Choroid plexus epithelial cell (primary cell): ENCODE measurements at regions not wholly inside any gene's neighbourhood (a gene's known extent, or its start where the extent isn't known, plus 50 kb on each side); places are given as distances from the start of the nearest gene placed in this dataset.

Experiments
- DNase-seq: peaks from one replicate; pipeline ENCODE4 v3.0.0-alpha.2; 2010; ENCODE audit warnings: low read depth
- H3K4me3 ChIP-seq: 2 replicates; pipeline ENCODE4 v1.5.1; 2011; ENCODE audit warnings: low read depth, mild to moderate bottlenecking, control low read depth, low read length, moderate library complexity
- CTCF ChIP-seq: conservative IDR thresholded peaks from 2 replicates; pipeline ENCODE4 v1.5.1; 2011; ENCODE audit warnings: low read depth, mild to moderate bottlenecking, control low read depth, inconsistent platforms, low read length, moderate library complexity

- no peak overlapping the region for H3K4me3 ChIP-seq
- DNase-seq: peak; percentile 13
- TF ChIP-seq CTCF: peak; percentile 41
These were observed 1322.5 kb downstream of the PCDH7 start for GRCh38 chr4:32042486-32043247.

- no peak for TF ChIP-seq CTCF
- no peak overlapping the region for H3K4me3 ChIP-seq
- no peak for DNase-seq
These were observed 1323.1 kb downstream of the PCDH7 start for GRCh38 chr4:32043248-32043633.

GRCh38 chr4:32061916-32062315, 1341.7 kb downstream of the PCDH7 start:
- no peak for TF ChIP-seq CTCF
- no peak overlapping the region for H3K4me3 ChIP-seq

DNA sequence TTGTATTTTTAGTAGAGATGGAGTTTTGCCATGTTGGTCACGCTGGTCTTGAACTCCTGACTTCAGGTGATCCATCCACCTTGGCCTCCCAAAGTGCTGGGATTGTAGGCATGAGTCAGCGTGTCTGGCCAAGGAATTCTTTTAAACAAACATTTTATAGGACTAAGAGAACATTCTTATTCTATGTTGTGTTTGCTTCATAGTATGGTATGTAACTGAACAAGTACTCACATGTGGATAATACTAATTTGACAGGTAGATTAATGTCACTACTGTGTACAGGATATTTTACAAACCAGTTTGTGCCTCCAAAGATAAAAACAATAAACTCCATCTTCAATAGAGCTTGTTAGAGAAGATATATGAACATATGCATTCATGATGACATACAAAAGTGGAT, 1353.4 kb downstream of the PCDH7 start:
- no peak overlapping the region for H3K4me3 ChIP-seq
- no peak for TF ChIP-seq CTCF
- DNase-seq: no peak

More at GRCh38 chr4:32061916-32062315, 1341.7 kb downstream of the PCDH7 start:
- DNase-seq: no peak

DNA sequence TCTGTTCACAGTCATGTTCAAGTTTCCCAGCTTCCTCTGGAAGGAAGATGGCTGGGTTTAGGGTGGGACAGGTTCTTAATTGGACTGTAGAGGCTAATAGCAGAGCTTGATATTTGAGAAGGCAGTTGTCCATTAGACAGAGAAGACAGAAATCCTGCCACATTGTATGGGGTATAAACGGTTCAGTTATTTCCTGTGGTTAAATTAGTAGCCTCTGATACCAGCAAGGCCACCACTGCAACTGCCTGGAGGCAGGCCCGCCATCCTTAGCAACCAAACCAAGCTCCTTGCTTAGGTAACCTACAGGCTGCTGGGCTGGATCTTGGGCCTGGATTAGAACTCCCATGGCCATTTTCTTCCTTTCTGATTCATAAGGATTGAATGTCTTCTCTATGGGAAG, 1367.0 kb downstream of the PCDH7 start:
- no peak for DNase-seq
- no peak for TF ChIP-seq CTCF

GRCh38 chr4:32094987-32095386, 1374.8 kb downstream of the PCDH7 start:
- TF ChIP-seq CTCF: no peak
- DNase-seq: no peak
- no peak overlapping the region for H3K4me3 ChIP-seq

More for the DNA sequence above, 1367.0 kb downstream of the PCDH7 start:
- no peak overlapping the region for H3K4me3 ChIP-seq

- DNase-seq: no peak
- TF ChIP-seq CTCF: no peak
- no peak overlapping the region for H3K4me3 ChIP-seq
These were observed 1382.7 kb downstream of the PCDH7 start for GRCh38 chr4:32102896-32103295.
